Endothelial cell (in vitro differentiated cells): ENCODE measurements at regions not wholly inside any gene's neighbourhood (a gene's known extent, or its start where the extent isn't known, plus 50 kb on each side); places are given as distances from the start of the nearest gene placed in this dataset.

ENCODE experiments used
- DNase-seq: peaks from one replicate; pipeline ENCODE4 v3.0.0; 2021; ENCODE audit warnings: low spot score
- H3K27ac Mint-ChIP-seq: one replicate; pipeline ENCODE4 v1.8.0; 2021; ENCODE audit warnings: mixed read lengths, inconsistent platforms; ENCODE audit not compliant: unreplicated experiment
- H3K27me3 Mint-ChIP-seq: one replicate; pipeline ENCODE4 v1.8.0; 2021; ENCODE audit warnings: mild to moderate bottlenecking, moderate library complexity, mixed read lengths, inconsistent platforms; ENCODE audit not compliant: unreplicated experiment
- H3K36me3 Mint-ChIP-seq: one replicate; pipeline ENCODE4 v1.8.0; 2021; ENCODE audit warnings: mild to moderate bottlenecking, low read depth, mixed read lengths, inconsistent platforms; ENCODE audit not compliant: unreplicated experiment
- H3K4me1 Mint-ChIP-seq: one replicate; pipeline ENCODE4 v1.8.0; 2021; ENCODE audit warnings: mild to moderate bottlenecking, mixed read lengths, inconsistent platforms; ENCODE audit not compliant: unreplicated experiment
- H3K4me3 Mint-ChIP-seq: one replicate; pipeline ENCODE4 v1.8.0; 2021; ENCODE audit warnings: mild to moderate bottlenecking, mixed read lengths, inconsistent platforms; ENCODE audit not compliant: unreplicated experiment
- H3K9me3 Mint-ChIP-seq: one replicate; pipeline ENCODE4 v1.8.0; 2021; ENCODE audit warnings: mixed read lengths, inconsistent platforms; ENCODE audit not compliant: unreplicated experiment
- TF ChIP-seq, protein P1 (sequence below): fragments of 200-600 bp; sonication (generic); IDR thresholded peaks from one replicate; pipeline ENCODE4 v1.5.0; 2021; ENCODE audit warnings: antibody characterized with exemption; ENCODE audit not compliant: unreplicated experiment

GRCh38 chr12:75816897-75817296, 214.7 kb downstream of the PHLDA1 start:
- no peaks in the 10 kb centered on the region for H3K9me3 Mint-ChIP-seq
- peaks cover 7% of the 10 kb centered on the region for H3K4me1 Mint-ChIP-seq
- TF ChIP-seq, protein P1, sequence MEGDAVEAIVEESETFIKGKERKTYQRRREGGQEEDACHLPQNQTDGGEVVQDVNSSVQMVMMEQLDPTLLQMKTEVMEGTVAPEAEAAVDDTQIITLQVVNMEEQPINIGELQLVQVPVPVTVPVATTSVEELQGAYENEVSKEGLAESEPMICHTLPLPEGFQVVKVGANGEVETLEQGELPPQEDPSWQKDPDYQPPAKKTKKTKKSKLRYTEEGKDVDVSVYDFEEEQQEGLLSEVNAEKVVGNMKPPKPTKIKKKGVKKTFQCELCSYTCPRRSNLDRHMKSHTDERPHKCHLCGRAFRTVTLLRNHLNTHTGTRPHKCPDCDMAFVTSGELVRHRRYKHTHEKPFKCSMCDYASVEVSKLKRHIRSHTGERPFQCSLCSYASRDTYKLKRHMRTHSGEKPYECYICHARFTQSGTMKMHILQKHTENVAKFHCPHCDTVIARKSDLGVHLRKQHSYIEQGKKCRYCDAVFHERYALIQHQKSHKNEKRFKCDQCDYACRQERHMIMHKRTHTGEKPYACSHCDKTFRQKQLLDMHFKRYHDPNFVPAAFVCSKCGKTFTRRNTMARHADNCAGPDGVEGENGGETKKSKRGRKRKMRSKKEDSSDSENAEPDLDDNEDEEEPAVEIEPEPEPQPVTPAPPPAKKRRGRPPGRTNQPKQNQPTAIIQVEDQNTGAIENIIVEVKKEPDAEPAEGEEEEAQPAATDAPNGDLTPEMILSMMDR: no peak
- H3K27ac Mint-ChIP-seq: no peak overlapping the region
- no peaks in the 10 kb centered on the region for H3K36me3 Mint-ChIP-seq
- no peaks in the 10 kb centered on the region for H3K27me3 Mint-ChIP-seq
- DNase-seq: no peak
- no peak overlapping the region for H3K4me3 Mint-ChIP-seq

DNA sequence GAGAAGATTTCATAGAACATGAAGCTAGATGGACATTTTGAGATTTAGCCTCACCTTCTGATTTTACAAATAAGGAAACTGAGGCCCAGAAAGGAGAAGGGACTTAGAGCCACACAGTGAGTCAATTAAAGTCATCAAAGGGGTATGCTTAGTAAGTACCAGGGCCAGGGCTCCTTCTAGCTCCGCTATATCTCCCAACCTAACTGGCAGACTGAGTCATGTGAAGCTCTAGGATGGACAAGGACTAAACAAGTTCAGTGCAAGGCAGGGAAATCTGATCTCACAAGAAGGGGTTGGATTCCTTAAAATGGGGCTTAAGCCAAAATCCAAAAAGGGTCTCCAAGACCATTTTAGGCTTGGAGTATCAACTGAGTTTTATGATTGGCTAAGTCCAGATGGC, 215.8 kb downstream of the PHLDA1 start:
- DNase-seq: no peak
- H3K36me3 Mint-ChIP-seq: no peaks in the 10 kb centered on the region
- H3K27me3 Mint-ChIP-seq: no peaks in the 10 kb centered on the region
- TF ChIP-seq, protein P1: no peak
- H3K4me3 Mint-ChIP-seq: no peak overlapping the region
- H3K4me1 Mint-ChIP-seq: peaks cover 8% of the 10 kb centered on the region
- H3K9me3 Mint-ChIP-seq: no peaks in the 10 kb centered on the region
- H3K27ac Mint-ChIP-seq: no peak overlapping the region

DNA sequence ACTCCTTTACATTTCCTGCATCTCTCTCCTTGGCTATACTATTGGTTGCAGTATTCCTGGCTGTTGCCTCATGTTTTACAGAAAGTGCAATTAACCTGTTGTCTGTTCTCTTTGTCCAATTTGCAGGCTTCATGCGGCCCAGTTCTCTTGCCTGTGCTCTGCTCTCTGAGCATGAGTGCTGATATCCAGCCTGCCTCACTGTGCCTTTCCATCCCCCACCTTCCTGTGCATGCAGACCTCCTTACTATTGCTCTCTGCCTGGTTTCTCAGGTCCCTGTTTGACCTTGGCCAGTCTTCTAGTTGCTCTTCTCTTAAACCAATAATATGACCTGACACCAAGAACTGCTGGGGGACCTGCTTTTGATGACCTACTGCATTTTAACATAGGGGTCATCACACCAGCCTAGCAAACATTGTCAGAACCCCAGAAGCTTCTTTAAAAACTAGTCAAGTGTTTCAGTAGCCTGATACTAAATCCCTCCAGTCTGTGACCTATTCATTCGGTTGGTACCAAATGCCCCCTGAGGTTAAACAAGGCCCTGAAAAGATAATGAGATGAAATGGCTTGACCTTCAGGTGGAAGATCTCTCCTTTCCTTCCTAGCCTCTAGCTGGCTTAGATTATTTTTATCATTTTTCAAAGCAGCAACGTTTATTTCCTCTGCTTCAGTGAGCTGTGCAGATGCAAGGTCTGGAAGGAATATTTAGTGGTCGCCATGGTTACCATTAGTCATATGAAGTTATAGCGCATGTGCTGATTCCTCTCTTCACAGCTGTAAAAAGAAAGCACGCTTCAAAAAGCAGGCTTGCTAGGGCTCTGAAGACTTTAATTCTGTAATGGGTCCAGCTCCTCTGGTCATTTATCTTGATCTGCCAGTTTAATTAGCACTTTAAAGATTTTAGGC, 216.5 kb downstream of the PHLDA1 start:
- no peaks in the 10 kb centered on the region for H3K36me3 Mint-ChIP-seq
- TF ChIP-seq, protein P1: no peak
- H3K9me3 Mint-ChIP-seq: no peaks in the 10 kb centered on the region
- no peak overlapping the region for H3K4me3 Mint-ChIP-seq
- H3K4me1 Mint-ChIP-seq: peaks cover 8% of the 10 kb centered on the region
- no peak for DNase-seq
- no peaks in the 10 kb centered on the region for H3K27me3 Mint-ChIP-seq
- no peak overlapping the region for H3K27ac Mint-ChIP-seq

DNA sequence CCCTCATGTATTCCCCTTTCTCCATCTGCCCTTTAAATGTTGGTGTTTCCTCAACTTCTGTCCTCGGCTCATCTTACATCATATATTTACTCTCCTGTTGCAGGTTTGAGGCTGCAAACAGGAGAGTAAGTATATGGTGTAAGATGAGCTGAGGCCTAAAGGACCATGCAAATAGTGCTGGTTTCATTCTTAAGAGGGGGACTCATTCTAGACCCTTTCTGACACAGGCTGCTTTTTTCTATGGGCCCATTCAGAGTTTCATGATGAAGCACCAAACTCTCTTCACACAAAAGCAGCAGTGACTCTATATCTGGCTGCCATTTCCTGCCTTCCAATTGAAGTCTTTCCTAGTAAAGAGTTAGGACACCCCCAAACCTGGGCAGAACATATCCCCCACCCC, 218.5 kb downstream of the PHLDA1 start:
- no peaks in the 10 kb centered on the region for H3K36me3 Mint-ChIP-seq
- TF ChIP-seq, protein P1: no peak
- no peak for DNase-seq
- no peak overlapping the region for H3K27ac Mint-ChIP-seq
- no peak overlapping the region for H3K4me3 Mint-ChIP-seq
- H3K4me1 Mint-ChIP-seq: peaks cover 8% of the 10 kb centered on the region
- no peaks in the 10 kb centered on the region for H3K9me3 Mint-ChIP-seq
- no peaks in the 10 kb centered on the region for H3K27me3 Mint-ChIP-seq

DNA sequence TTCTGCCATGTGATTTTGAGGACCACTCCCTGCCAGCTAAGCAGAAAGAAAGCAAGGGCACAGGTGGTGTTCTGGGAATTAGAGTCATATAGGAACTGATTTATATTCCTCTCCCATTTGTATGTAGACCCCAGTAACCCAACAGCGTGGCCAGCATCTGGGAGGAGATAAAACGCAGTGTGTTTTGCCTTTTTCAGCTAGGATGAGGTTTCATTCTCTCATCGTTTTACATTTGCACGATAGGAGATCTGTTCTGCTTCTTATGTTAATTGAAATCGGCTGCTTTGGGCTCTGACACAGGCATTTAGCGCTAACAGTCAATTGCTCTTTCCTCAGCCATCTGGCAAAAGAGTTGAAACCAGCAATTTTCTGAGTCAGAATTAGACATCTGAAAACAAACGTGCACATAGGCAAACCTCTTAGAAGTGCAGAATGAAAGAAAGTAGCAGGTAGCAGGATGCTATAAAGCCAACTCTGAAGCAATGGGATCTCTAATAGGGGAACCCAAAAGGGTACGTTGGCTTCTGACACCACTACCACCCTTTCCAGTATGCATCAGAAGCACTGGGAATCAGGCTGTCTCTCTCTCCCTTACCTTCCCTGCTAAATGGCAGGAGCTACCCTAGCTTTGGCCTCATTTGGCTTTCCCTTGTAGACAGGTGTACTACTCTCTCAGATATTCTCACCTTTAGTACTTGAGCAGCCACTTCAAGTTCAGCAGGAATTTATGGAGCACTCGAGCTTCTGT, 219.1 kb downstream of the PHLDA1 start:
- Mint-ChIP-seq H3K27me3 (no peaks in the 10 kb centered on the region), H3K36me3 (no peaks in the 10 kb centered on the region)

More for the DNA sequence above, 219.1 kb downstream of the PHLDA1 start:
- H3K4me3 Mint-ChIP-seq: no peak overlapping the region
- no peak overlapping the region for H3K27ac Mint-ChIP-seq
- no peaks in the 10 kb centered on the region for H3K9me3 Mint-ChIP-seq
- no peak for DNase-seq
- H3K4me1 Mint-ChIP-seq: peaks cover 8% of the 10 kb centered on the region
- TF ChIP-seq, protein P1: no peak
